HG03097 (cell line): ENCODE measurements at regions not wholly inside any gene's neighbourhood (a gene's known extent, or its start where the extent isn't known, plus 50 kb on each side); places are given as distances from the start of the nearest gene placed in this dataset.
"Not testable (repeated sequence)": the region's sequence is repeated elsewhere in the genome, so short reads cannot be mapped to it uniquely, and the experiment has no call there.

Source experiments
- ATAC-seq: cut with Tn5 transposase; IDR thresholded peaks from one replicate; pipeline ENCODE4 v1.9.1; 2021; ENCODE audit not compliant: unreplicated experiment, low FRiP score

DNA sequence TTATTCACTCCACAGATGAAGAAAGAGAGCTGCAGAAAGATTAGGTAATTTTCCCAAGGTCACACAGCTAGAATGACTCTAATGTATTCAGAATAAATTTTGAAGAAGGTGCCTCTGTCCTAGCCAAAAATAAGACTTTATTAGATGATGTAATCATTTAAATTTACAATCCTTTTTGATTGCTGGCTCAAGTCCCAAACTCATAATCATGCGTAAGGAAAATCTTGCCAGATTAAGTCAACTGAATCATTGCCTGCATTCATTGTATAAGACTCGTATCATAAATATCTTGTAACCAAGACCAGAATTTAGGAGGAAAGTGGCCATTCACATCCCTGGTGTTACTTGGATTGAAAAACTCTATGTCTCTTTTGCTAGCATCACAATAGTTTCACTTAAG lies 53.1 kb upstream of the STK39 start:
- ATAC-seq, result no peak

GRCh38 chr2:168304024-168304681 lies 56.8 kb upstream of the STK39 start:
- no peak for ATAC-seq

GRCh38 chr2:168307379-168307778 lies 60.0 kb upstream of the STK39 start:
- no peak for ATAC-seq

GRCh38 chr2:168310580-168310979 lies 63.2 kb upstream of the STK39 start:
- ATAC-seq, result no peak

- ATAC-seq, result no peak
Observed at GRCh38 chr2:168311261-168311910, 64.0 kb upstream of the STK39 start.

GRCh38 chr2:168312036-168312822 lies 64.8 kb upstream of the STK39 start:
- no peak for ATAC-seq

DNA sequence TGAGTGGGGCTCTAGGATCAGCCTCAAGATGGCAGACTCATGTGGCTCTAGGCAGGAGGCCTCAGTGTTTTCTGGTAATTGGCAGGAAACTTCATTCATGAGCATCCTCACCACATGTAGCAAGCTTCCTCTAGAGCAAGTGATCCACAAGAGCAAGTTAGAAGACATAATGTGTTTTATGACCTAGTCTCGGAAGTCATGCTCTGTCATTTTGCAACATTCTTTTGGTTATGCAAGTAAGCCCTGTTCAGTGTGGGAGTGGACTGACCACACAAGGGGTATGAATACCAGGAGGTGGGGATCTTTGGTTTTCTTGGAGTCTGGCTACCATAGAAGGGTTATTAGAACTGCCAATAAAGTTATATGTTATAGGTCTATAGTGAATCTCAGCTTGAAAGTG lies 66.8 kb upstream of the STK39 start:
- ATAC-seq, result no peak

- ATAC-seq, result no peak
Observed at GRCh38 chr2:168315331-168316072, 68.1 kb upstream of the STK39 start.

GRCh38 chr2:168316073-168316440 lies 68.7 kb upstream of the STK39 start:
- ATAC-seq, result no peak

DNA sequence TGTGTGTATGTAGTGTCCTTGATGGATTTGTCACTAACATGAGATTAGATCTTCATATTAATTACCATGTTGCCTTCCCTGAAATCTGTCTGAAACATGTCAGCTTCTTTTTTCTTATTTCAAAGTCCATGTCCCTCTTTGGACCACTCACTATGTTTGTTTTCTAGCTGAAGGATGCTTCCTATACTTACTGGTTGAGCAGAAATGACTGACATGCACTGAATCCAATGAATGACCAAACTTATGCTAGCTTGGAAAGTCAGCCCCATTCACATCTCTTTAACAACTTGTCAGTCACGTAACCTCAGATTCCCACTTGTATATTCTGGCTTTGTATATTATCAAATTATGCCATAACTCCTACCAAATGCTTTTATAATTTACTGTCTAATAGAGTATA lies 69.9 kb upstream of the STK39 start:
- no peak for ATAC-seq

DNA sequence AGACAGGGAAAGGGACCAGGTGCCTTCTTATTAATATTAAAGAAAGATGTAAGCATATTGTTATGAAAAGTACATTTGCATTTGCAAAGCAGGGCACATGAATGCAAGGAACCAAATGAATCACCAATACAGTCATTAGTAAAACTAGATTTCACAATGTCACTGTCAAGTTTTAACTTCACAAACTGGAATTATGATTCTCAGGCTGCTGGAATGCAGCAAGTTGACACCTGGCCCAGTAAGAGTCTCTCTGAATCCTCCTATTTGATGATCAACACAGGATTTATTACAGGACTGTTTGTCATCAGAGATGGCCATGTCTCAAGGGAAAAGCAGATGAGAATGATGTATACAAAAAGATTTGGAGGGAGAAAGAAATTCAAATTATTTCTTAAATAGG lies 72.9 kb upstream of the STK39 start:
- no peak for ATAC-seq

DNA sequence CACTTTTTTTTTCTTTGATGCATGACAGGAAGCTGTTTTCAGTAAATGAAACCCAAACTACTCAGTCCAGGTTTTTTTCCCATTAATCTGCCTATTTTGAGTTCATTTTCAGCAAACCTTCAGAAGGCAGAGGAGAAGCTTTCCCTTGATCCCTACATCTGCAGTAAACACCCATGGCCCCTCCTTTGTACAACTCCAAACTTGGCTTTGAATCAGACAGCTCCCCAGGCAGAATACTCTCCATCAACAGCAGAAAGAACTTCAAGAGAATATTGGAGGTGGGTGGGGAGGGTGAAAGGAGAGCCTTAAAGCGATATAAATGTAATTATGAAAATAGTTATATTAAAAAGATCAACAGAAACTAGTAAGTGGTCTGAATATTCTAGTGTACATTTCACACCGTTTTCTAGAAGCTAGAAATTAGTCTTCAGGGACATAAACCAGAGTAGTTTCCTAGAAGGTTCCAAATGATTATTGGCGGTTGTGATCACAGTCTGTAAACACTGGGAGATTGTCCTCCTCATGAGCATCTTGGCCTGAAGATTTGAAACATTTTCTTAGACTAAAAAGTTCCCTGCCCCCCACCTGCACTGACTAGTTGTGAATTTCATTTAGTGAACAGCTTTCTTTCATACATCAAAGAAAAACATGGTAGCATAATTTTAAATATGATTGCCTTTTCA lies 75.1 kb upstream of the STK39 start:
- no peak for ATAC-seq

DNA sequence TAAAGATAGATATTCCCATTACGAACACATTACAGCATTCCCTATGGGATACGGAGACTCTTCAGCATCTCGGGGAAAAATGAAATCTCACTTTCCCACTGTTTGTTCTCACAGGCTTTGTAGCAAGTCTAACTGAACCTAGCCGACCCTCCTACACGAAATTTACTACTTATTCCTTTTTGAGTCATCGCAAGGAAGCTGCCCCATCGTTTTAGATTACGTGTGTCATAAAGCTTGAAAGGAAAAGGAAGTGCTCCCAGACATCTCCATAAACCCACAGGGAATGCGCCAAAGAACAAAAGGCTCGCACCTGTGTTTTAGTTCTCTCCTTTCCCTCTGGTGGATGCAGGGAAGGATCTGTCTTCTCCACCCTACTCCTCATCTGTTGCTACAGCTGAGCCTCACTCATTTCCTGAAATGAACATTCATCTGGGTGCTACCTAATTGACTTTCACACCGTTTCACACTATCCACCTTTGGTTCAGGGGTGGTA lies 76.2 kb upstream of the STK39 start:
- no peak for ATAC-seq

DNA sequence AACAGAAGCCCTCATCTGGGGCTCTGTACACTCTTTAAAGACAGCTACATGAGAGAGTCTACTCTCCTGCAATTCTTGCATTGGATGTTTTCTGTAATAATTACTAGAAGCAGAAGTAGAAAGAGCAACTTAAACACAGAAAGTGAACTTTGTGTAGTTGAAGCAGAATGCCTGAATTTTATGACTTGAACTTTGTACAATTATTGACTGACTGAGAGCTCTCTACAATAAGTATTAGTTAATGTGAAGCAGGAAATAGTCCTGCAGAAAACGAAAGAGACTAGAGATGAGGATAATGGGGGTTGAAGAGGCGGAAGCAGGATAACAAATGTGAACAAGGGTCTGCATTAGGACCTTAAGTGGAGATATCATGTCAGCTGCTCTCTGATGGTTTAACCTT lies 79.2 kb upstream of the STK39 start:
- ATAC-seq, result no peak

- no peak for ATAC-seq
Observed at GRCh38 chr2:168327328-168327727, 79.9 kb upstream of the STK39 start.

DNA sequence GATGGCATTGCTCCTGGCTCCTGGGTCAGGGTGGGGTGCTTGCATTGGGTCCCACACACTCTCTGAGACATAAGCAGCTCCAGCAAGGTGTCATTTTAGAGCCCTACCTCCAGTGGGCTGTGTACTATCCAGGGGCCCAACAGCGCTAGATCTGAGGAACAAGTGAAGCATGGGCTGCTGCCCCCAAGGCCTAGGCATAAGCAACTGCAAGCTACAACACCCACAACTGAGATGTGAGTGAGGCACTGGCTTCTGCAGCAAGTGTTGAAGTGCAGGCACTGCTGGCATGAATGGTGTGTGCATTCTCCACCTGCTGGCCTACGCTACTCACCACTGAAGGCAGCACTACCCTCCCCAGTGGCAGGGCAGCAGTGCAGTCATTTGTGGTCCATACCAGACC lies 81.0 kb upstream of the STK39 start:
- no peak for ATAC-seq

- ATAC-seq, result no peak
Observed at GRCh38 chr2:168330624-168331423, 83.4 kb upstream of the STK39 start.

DNA sequence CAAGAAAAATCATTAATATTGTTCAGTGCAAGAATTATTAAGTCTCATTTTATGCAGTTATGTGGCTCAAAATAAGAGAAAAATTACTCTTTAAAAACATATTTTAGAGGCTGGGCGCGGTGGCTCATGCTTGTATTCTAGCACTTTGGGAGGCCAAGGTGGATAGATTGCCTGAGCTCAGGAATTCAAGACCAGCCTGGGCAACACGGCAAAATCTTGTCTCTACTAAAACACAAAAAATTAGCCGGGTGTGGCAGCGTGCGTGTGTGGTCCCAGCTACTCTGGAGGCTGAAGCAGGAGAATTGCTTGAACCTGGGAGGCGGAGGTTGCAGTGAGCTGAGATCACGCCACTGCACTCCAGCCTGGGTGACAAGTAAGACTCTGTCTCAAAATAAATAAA lies 87.9 kb upstream of the STK39 start:
- not testable (repeated sequence) for ATAC-seq

DNA sequence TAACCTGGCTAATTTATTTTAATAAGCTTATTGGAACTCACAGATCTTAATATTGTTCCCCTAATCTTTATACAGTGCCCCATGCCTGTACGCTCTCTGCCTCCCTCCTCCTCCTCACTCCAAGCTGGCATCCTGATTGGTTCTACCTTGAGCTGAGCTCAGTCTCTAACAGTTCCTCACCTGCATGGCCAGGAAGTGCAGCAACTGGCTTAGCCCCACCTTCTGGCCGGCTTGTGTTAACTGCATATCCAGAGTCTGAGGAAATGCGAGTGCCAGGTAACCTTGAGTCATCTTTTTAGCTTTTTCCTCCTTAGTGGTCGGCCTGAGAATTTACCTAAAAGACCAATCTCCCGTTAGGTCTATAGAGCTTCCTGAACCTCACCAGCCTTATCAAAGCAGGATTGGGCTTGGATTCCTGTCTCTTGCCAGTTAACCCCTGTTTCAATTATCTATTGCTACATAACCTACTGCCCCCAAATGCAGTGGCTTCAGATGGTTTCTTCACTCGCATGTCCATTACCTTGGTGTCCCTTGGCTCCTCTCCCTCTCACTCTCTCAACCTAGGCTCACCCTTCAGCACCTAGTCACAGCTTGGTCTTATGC lies 89.5 kb upstream of the STK39 start:
- no peak for ATAC-seq
